IPS-18c (cell line): ENCODE measurements at regions not wholly inside any gene's neighbourhood (a gene's known extent, or its start where the extent isn't known, plus 50 kb on each side); places are given as distances from the start of the nearest gene placed in this dataset.
"Not testable (repeated sequence)": the region's sequence is repeated elsewhere in the genome, so short reads cannot be mapped to it uniquely, and the experiment has no call there.

ENCODE experiments used
- H3K4me3 ChIP-seq: 2 replicates; pipeline ENCODE4 v1.7.0; 2013; ENCODE audit warnings: low read depth, mild to moderate bottlenecking, low read length, moderate library complexity; ENCODE audit not compliant: insufficient read depth
- H3K9me3 ChIP-seq: one replicate; pipeline ENCODE4 v1.6.1; 2013; ENCODE audit warnings: mild to moderate bottlenecking, low read length, moderate library complexity; ENCODE audit not compliant: control insufficient read depth, insufficient read depth

DNA sequence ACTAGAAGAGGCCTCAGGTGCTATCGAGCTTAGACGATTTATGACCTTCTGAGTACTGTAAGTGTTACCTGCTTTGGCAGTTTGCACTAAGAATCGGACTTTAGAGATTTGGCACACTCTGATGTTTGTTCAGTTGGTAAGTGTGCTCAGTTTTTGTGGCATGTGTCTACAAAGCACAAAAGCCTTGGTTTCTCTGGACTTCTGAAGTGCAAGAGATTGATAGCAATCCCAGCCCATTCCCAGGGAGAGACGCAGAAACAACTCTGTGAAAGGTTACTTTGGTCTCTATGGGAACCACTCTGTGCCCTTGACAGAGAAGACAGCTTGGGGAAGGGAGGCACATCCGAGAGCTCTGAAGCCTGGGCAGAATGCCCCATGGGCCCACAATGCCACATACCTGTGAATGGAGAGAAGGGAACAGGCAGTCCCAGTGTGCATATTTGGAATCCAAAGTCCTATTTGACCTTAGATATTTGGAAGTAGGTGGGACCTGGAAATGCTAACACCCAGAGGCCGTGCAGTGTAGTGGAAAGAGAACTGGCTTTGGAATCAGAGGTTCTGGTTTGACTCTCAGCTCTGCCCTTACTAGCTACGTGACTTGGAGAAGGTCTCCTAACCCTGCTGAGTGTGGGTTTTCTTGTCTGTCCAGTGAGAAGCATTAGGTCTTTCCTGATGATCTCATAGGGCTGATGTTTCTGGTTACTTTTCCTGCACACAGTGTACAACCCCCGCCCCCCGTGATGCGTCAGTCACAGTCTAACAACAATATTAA, 194.3 kb upstream of the VLDLR start:
- no peaks in the 10 kb centered on the region for H3K9me3 ChIP-seq
- H3K4me3 ChIP-seq = no peak overlapping the region

DNA sequence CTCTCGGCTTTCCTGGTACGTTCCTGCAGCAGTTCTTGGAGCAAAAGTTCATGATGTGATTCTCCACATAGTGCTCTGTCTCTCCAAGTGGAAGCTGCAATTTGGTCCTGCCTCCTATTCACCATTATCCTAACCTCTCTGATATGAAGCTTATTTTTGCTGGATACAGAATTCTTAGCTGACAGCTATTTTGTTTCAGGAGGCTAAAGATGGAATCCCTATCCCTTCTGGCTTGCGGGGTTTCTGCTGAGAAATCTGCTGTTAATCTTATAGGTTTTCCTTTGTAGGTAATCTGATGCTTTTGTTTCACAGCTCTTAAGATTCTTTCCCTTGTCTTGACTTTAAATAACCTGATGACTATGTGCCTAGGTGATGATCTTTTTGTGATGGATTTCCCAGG, 181.6 kb upstream of the VLDLR start:
- no peak overlapping the region for H3K4me3 ChIP-seq
- no peaks in the 10 kb centered on the region for H3K9me3 ChIP-seq

DNA sequence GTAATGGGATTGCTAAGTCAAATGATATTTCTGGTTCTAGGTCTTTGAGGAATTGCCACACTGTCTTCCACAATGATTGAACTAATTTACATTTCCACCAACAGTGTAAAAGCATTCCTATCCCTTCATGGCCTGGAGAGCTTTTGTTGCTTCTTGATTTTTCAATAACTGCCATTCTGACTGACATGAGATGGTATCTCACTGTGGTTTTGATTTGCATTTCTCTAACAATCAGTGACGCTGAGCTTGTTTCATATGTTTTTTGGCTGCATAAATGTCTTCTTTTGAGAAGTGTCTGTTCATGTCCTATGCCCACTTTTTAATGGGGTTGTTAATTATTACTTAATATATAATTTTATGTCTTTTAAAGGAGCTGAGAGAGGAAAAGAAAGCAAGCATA, 177.7 kb upstream of the VLDLR start:
- not testable (repeated sequence) for H3K4me3 ChIP-seq, H3K9me3 ChIP-seq

DNA sequence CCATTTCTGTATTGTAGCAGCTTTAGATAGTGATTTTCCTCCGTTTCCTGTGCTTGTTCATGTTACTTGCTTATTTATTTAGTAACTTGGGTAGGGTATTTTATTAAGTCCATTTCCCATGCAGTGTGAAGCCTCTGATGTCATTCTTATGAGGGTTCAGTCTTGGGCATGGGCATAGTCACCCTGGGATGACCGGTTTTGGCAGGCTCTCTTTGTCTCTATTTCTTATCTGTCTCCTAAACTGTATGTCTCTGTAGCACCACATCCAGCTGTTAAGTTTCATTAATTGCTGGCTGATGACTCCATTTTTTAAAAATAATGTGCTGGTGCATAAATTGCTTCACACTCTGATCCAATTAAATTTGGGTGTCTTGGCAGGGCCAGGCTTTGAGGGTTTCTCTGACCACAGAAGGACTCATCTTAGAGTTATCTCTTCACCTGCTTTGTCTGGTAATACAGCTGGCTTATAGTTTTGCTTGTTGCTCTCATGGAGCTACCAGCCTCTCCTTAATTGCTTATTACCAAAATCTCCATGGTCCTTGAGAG, 173.3 kb upstream of the VLDLR start:
- Histone ChIP-seq H3K9me3 (no peaks in the 10 kb centered on the region), H3K4me3 (no peak overlapping the region)

DNA sequence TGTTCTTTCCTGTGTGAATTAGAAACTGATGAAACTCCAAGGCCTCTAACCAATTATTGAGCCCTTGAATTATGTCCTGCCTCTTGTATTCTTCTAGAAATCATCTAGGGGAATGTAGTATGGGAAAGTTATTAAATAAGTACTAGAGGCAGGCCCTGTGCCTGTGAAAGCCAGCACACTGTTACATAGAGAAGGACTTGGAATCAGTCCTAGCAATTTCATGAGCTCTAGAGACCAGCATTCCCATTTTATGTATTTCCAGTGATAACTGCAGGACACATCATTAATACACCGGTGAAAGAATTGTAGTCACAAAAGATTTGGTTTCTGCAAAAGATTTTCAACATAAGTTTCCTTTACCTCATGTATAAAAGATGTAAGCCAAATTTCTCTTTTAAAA, 168.5 kb upstream of the VLDLR start:
- no peaks in the 10 kb centered on the region for H3K9me3 ChIP-seq

DNA sequence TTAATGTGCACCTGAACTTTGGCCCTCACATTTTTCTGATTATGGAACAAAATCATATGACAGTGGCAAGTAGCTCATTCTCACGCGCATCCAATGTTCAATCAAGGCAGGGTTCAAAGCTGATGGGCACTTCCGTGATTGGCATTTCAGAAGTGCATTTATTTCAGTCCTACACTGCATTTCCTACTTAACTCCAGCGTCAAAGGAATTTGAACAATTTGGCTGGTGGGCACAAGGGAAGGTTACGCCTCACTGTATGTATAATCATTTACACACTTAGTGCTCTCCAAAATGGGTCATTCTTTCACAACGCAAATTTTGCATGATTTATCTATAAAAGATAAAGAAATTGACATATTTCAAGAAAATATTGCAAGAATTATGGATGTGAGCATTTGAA, 167.9 kb upstream of the VLDLR start:
- no peaks in the 10 kb centered on the region for H3K9me3 ChIP-seq
- no peak overlapping the region for H3K4me3 ChIP-seq

More for the DNA sequence above, 168.5 kb upstream of the VLDLR start:
- no peak overlapping the region for H3K4me3 ChIP-seq

DNA sequence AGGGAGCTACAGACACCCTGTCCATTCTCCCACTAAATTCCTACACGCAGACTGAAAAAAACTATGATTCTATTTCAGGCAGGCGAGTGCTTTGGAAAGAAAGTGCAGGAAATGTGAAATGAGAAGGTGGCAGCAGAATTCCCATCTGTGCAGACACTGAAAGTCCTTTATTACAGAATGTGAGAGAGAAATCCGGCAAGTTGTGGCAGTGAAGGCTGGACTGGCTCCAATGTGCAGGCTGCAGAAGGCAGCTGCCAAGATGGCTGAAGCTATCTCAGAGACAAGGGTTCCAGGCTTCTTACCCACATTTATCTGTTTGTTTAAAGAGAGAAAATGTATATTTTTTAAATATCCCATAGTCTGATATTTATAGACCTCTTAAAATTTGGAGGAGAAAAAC, 161.8 kb upstream of the VLDLR start:
- Histone ChIP-seq H3K9me3 (no peaks in the 10 kb centered on the region), H3K4me3 (no peak overlapping the region)

DNA sequence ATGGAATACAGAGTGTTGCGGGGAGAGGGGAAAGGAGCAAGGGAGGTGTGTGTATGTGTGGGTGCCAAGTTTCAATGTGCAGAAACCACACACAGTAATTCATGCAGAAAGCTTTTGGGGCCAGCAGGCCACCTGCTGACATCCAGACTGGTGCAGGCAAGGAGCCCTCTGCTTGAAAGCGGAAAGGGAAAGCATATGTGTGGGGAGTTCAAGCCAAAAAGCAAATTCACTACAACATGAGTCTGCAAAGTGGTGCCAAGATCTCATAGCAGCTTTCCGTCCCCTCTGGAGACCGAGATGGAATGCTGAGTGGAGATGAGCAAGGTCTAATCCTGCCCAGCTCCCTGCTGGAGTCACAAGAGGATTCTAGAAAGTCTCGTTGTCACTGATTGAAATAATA, 159.7 kb upstream of the VLDLR start:
- H3K4me3 ChIP-seq = no peak overlapping the region

DNA sequence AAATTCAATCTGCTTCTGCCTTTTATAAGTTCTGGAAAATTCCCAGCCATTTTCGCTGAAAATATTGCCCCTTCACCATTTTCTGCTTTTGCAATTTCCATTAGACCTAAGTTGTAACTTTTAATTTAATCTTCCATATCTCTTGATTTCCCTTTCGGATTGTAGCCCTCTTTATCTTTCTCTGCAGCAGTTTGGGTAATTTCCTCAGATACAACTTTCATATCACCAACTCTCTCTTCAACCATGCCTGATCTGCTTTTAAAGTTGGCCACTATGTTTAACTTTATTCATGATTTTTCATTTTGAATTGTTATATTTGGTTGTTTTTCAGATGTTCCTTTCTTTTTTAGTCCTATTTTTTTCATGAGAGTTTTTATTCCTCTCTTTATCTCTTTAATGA, 157.0 kb upstream of the VLDLR start:
- Histone ChIP-seq H3K9me3 (no peaks in the 10 kb centered on the region), H3K4me3 (no peak overlapping the region)

More for the DNA sequence above, 159.7 kb upstream of the VLDLR start:
- H3K9me3 ChIP-seq = no peaks in the 10 kb centered on the region

DNA sequence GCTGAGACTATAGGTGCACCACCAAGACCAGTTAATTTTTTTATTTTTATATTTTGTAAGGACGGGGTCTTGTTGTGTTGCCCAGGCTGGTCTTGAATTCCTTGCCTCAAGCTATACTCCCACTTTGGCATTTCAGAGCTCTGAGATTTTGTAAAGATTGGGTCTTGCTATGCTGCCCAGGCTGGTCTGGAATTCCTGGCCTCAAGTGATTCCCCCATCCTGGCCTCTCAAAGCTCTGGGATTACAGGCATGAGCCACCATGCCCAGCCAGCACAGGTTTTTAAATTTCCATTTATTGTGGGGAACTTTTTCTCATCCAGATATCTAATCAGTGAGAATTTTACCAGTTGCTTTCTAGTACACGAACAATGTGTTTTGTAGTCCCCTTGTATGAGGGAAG, 156.1 kb upstream of the VLDLR start:
- Histone ChIP-seq H3K4me3 (no peak overlapping the region), H3K9me3 (no peaks in the 10 kb centered on the region)

DNA sequence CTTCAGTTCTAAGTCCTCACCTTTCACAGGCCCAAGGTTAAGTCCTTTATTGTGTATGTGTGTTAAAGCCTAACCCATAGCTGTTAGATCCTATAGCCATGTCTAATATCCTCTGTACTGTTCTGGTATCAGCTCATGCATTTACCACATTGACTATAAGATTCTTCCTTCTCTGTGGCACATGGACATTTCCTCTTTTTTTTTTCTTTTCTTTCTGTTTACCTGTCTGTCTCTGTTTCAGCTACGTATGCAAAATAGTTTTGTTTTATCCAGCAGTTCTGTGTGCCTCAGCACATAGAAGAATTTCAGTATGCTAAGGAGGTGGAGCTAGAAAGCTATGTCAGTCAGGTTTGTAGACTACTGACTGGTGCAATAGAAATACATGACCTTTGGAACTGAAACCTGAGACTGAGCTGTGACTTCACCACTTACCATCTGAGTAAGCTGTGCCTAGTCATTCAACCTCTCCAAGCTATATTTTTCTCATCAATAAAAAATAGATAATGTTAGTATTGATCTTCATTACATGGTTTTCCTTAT, 155.6 kb upstream of the VLDLR start:
- no peak overlapping the region for H3K4me3 ChIP-seq

DNA sequence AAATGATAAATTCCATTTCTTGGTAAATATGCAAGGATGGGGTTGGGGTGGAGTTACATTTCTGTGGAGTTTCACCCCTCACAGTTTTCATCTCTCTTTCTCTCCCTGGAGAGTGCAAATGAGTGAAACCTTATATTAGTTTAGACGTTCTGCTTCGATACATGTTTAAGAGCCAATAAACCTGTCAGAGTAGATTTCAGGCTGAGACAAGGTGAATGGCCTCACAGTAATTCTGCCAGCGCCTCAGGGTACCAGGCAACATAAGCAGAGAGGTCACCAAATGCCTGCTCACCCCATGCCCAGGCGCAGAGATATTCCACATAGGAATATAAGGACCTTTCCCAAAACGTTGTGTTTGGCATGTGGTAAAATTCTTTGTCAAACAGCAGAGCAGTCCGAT, 154.9 kb upstream of the VLDLR start:
- H3K4me3 ChIP-seq = no peak overlapping the region
- H3K9me3 ChIP-seq = no peaks in the 10 kb centered on the region

More for the DNA sequence above, 155.6 kb upstream of the VLDLR start:
- no peaks in the 10 kb centered on the region for H3K9me3 ChIP-seq

DNA sequence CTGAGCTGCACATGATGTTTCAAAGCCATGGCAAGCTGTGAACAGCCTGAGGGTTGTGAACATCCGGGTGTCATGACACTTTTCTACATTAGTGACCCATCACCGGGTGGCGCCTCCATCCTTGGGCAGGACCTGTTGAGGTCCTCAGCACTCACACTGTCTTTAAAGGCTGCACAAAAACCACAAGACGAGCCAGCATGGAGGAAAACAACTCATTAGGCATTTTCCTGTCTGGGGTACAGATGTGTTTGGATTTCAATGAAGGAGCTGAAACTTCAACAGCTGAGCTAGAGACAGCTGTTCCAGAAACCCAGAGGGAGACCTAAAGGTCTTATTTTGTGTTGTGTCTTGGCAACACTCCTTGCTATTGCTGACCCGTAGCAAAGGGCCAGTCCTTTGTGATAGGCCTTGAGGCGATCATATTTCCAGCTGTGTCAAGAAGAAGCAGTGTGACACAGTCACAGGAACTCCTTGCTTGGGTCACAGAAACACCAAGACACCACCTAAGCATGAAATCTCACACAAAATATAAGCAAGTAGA, 151.8 kb upstream of the VLDLR start:
- H3K4me3 ChIP-seq = no peak overlapping the region
- no peaks in the 10 kb centered on the region for H3K9me3 ChIP-seq

DNA sequence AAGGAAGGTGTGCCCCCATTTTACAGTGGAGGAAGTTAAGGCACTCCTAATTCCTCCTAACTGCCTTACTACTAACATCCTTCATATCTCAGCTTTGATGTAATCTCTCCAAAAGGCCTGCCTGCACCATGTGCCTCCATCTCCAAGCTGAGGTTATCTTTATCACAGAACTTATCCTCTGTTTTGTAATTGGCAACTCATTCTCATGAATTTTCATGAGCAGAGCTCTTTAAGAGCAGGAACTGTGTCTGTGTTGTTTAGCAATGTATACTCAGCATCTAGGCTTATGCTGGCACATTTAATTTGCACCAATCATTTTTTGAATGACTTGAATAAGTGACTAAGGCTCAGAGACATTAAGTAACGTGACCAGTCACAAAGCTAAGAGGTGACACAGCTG, 147.9 kb upstream of the VLDLR start:
- Histone ChIP-seq H3K4me3 (no peak overlapping the region), H3K9me3 (no peaks in the 10 kb centered on the region)

DNA sequence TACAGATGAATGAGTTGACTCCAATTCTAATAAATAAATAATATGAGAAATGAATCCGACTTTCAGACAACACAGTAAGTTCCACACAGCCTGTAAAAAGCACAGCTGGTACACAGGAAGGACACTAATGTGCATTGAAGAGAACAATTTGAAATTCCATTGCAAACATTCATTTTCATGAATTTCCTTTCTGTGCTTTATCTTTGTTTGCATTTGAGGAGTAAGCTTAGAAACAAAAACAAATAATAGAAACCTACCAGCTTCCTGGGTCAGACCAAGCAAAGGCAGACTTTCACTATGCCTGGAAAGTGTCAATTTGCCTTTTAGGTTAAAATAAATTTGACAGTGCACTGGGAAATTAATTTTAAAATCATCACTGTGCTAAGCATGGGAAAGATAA, 143.8 kb upstream of the VLDLR start:
- Histone ChIP-seq H3K4me3 (no peak overlapping the region), H3K9me3 (no peaks in the 10 kb centered on the region)

DNA sequence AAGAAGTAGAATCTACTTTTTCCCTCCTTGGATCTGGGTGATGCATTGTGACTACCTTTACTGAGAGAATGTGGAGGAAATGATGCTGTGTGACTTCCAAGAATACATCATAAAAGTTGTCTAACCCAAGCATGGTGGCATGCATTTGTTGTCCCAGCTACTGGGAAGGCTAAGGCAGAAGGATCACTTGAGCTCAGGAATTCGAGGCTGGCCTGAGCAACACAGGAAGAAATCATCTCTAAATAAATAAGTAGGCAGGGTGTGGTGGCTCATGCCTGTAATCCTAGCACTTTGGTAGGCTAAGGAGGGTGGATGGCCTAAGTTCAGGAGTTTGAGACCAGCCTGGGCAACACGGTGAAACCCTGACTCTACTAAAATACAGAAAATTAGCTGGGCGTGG, 143.2 kb upstream of the VLDLR start:
- H3K4me3 ChIP-seq = no peak overlapping the region
- no peaks in the 10 kb centered on the region for H3K9me3 ChIP-seq

DNA sequence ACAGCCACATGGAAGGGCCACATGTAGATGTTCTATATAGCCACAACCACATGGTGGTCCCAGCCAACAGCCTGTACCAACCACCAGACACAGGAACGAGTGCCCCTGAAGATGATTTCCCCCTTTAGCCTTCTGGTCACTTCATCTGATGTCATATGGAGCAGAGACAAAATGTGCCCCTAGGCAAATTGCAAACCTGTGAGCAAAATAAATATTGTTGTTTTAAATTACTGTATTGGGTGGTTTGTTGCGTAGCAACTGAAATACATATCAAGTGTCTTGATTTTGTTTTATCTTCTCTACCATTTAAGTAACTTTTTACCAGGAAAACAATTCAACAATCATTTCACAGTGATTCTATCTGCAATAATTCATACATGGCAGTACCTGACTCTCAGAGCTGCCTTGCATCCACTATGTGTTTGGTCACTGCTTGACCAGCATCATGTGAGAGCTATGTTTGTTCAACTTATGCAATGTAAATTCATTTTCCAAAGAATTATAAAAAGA, 142.5 kb upstream of the VLDLR start:
- no peak overlapping the region for H3K4me3 ChIP-seq
- no peaks in the 10 kb centered on the region for H3K9me3 ChIP-seq

DNA sequence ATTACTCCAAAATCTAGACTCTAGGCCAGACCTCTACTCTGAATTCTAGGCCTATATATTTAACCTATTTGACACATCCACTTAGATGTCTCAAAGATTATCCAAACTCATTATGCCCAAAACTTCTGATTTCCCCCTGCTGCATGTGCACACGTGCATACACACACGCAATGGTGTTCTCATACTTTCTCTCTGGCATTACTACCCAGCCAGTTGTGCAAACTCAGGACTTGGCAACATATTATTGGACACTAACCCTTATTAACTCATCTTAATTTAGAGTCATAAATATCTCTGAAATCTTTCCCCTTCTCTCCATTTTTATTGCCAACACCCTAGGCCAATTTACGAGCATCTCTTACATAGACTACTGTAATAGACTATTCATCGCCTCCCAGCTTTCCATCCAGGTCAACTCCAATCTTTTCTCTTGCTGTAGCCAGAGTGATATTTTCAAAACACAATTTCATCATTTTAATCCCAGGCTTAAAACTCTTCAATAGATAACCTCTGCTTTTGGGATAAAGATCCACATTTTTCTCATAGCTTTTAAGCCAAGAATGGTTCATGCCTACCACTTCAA, 141.2 kb upstream of the VLDLR start:
- H3K4me3 ChIP-seq = no peak overlapping the region
- H3K9me3 ChIP-seq = no peaks in the 10 kb centered on the region
